Chondrocyte (in vitro differentiated cells): ENCODE measurements at regions not wholly inside any gene's neighbourhood (a gene's known extent, or its start where the extent isn't known, plus 50 kb on each side); places are given as distances from the start of the nearest gene placed in this dataset.

Experiments used
- DNase-seq: peaks from one replicate; pipeline ENCODE4 v3.0.0; 2021; ENCODE audit warnings: mixed read lengths, low spot score
- H3K27ac Mint-ChIP-seq: one replicate; pipeline ENCODE4 v1.8.0; 2021; ENCODE audit warnings: mild to moderate bottlenecking, moderate library complexity, mixed read lengths; ENCODE audit not compliant: unreplicated experiment
- H3K27me3 Mint-ChIP-seq: 2 replicates; pipeline ENCODE4 v1.8.0; 2021; ENCODE audit warnings: low read depth, mixed read lengths
- H3K36me3 Mint-ChIP-seq: 2 replicates; pipeline ENCODE4 v1.8.0; 2021; ENCODE audit warnings: low read depth, mixed read lengths
- H3K4me1 Mint-ChIP-seq: 2 replicates; pipeline ENCODE4 v1.8.0; 2021; ENCODE audit warnings: low read depth, mild to moderate bottlenecking, mixed read lengths
- H3K4me3 Mint-ChIP-seq: one replicate; pipeline ENCODE4 v1.8.0; 2021; ENCODE audit warnings: mild to moderate bottlenecking, moderate library complexity, mixed read lengths; ENCODE audit not compliant: unreplicated experiment
- H3K9me3 Mint-ChIP-seq: 2 replicates; pipeline ENCODE4 v1.8.0; 2021; ENCODE audit warnings: low read depth, mixed read lengths
- TF ChIP-seq, protein P1 (sequence below): fragments of 200-600 bp; sonication (generic); IDR thresholded peaks from 2 replicates; pipeline ENCODE4 v1.5.0; 2021; ENCODE audit warnings: antibody characterized with exemption, mild to moderate bottlenecking, moderate library complexity

DNA sequence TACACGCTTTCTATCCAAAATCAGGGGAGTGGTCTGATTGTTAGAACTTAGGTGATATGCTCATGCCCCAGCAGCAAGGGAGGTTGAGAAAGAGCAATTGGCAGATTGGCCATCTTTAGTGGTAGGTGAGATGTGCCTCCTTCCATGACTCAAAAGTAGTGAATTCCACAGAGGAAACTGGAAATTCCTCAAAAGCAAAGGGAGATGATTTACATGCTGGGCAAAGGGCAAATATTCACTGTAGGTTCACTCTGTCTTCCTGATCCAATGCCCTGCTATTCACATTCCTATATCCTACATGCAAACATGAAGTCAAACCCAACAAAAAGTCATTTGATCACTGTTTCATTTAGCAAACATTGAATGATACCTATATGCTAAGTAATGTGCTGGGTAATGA is 130.1 kb upstream of the ZNF608 start:
- no peak for DNase-seq
- H3K27ac Mint-ChIP-seq, result no peak overlapping the region
- no peaks in the 10 kb centered on the region for H3K36me3 Mint-ChIP-seq
- H3K27me3 Mint-ChIP-seq, result no peaks in the 10 kb centered on the region
- no peaks in the 10 kb centered on the region for H3K9me3 Mint-ChIP-seq
- H3K4me3 Mint-ChIP-seq, result no peak overlapping the region
- peaks cover 17% of the 10 kb centered on the region for H3K4me1 Mint-ChIP-seq
- TF ChIP-seq, protein P1, sequence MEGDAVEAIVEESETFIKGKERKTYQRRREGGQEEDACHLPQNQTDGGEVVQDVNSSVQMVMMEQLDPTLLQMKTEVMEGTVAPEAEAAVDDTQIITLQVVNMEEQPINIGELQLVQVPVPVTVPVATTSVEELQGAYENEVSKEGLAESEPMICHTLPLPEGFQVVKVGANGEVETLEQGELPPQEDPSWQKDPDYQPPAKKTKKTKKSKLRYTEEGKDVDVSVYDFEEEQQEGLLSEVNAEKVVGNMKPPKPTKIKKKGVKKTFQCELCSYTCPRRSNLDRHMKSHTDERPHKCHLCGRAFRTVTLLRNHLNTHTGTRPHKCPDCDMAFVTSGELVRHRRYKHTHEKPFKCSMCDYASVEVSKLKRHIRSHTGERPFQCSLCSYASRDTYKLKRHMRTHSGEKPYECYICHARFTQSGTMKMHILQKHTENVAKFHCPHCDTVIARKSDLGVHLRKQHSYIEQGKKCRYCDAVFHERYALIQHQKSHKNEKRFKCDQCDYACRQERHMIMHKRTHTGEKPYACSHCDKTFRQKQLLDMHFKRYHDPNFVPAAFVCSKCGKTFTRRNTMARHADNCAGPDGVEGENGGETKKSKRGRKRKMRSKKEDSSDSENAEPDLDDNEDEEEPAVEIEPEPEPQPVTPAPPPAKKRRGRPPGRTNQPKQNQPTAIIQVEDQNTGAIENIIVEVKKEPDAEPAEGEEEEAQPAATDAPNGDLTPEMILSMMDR, result no peak

- Mint-ChIP-seq H3K9me3 (no peaks in the 10 kb centered on the region), H3K36me3 (no peaks in the 10 kb centered on the region), H3K27me3 (no peaks in the 10 kb centered on the region), H3K4me1 (peaks cover 13% of the 10 kb centered on the region), H3K4me3 (no peak overlapping the region), H3K27ac (no peak overlapping the region)
- no peak for DNase-seq
- TF ChIP-seq, protein P1, result no peak
These were observed 130.5 kb upstream of the ZNF608 start for GRCh38 chr5:124876983-124877382.

DNA sequence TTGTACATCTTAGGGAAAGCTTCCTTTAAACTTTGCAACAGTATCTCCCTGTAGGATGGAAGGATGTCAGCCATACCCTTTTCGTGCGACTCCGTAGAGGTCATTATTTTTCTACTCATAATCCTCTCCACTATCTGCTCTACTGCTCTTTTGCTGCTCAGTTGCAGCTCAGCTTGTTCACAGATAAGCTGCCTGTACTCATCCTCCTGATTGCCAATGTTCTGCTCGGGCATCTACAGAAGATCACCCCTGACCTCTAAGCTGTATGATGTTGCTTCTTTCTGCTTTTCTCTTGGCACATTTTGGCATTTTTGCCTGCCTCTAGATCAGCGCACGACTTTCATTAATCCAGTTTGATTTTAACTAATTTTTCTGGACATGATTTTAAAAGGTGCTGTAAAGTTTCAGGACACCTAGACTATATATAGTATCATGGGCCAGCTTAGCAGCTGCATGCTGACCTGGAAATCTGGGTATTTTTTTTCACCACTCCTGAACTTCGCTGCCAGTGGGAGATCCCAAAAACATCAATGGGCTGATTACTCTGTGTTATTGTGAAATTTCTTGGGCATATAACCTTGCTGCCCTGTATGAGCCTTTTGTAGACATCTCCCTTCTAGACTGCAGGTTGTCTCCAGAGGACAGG is 131.2 kb upstream of the ZNF608 start:
- peaks cover 7% of the 10 kb centered on the region for H3K4me1 Mint-ChIP-seq
- no peak overlapping the region for H3K27ac Mint-ChIP-seq

GRCh38 chr5:124878583-124879342 is 132.3 kb upstream of the ZNF608 start:
- no peaks in the 10 kb centered on the region for H3K9me3 Mint-ChIP-seq
- no peaks in the 10 kb centered on the region for H3K36me3 Mint-ChIP-seq
- TF ChIP-seq, protein P1, result no peak
- no peaks in the 10 kb centered on the region for H3K27me3 Mint-ChIP-seq
- no peak overlapping the region for H3K27ac Mint-ChIP-seq
- H3K4me1 Mint-ChIP-seq, result no peaks in the 10 kb centered on the region
- no peak for DNase-seq
- H3K4me3 Mint-ChIP-seq, result no peak overlapping the region

More for the DNA sequence above, 131.2 kb upstream of the ZNF608 start:
- DNase-seq, result no peak
- TF ChIP-seq, protein P1, result no peak
- no peaks in the 10 kb centered on the region for H3K27me3 Mint-ChIP-seq
- no peaks in the 10 kb centered on the region for H3K9me3 Mint-ChIP-seq
- no peak overlapping the region for H3K4me3 Mint-ChIP-seq
- H3K36me3 Mint-ChIP-seq, result no peaks in the 10 kb centered on the region

GRCh38 chr5:124880903-124881697 is 134.7 kb upstream of the ZNF608 start:
- Mint-ChIP-seq H3K36me3 (no peaks in the 10 kb centered on the region), H3K9me3 (no peaks in the 10 kb centered on the region), H3K4me3 (no peak overlapping the region), H3K27me3 (no peaks in the 10 kb centered on the region), H3K4me1 (no peaks in the 10 kb centered on the region), H3K27ac (no peak overlapping the region)
- no peak for DNase-seq
- TF ChIP-seq, protein P1, result no peak
